LNCaP clone FGC (cell line): ENCODE measurements at regions not wholly inside any gene's neighbourhood (a gene's known extent, or its start where the extent isn't known, plus 50 kb on each side); places are given as distances from the start of the nearest gene placed in this dataset.

ENCODE experiments used
- DNase-seq: peaks from one replicate; pipeline ENCODE4 v3.0.0-alpha.2; 2011; ENCODE audit warnings: low read depth
- H3K4me3 ChIP-seq: 2 replicates; pipeline ENCODE4 v1.5.1; 2011; ENCODE audit warnings: mild to moderate bottlenecking, low read depth, low read length, control low read depth
- TF ChIP-seq, protein P1 (sequence below): IDR thresholded peaks from 2 replicates; pipeline ENCODE4 v1.5.1; 2012; ENCODE audit warnings: mild to moderate bottlenecking; ENCODE audit not compliant: control insufficient read depth, insufficient read depth; ENCODE audit errors: extremely low read depth

DNA sequence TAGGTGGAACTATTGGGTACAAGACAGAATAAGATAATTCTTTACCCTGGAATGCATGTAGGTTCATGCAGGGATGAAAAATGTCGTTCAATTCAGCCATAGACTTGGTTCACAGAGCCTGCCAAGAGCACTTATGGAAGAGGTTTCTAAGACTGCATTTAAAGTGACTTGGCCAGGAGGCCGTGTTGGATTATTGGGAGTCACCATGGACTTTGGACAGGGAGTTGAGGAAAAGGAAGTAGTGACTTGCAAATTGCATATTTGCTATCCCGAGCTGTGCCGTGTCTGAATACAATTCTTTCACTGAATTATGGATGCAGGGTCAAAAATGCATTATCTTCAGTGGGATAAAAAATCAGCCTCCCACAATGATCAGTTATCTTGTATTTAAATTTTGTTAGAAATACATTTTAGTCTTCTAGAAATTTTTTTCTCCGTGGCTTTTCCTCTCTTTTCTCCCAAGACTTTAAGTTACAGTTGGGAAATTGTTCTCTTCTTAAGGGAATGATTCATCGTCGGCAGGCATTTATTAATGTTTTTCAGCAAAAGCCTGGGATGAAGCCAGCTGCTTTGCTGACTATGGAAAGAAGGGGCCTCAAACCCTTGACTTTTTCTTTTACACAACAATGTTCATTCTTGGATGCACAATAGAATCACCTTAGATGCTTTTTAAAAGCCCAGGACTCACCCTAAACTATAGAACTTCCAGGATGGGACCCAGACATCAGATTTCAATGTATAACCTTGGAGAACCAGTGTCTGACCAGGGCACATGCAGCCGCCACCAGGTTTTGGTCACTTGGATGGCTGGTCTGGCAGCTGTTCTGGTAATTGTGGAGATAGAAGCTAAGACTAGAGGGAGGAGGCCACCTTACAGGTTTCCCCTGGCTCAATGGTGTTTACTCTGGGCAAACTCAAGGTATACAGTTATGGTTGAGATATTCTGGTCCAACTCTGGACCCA lies 70.8 kb downstream of the FAT3 start:
- H3K4me3 ChIP-seq, result no peak overlapping the region
- DNase-seq, result no peak
- TF ChIP-seq, protein P1, sequence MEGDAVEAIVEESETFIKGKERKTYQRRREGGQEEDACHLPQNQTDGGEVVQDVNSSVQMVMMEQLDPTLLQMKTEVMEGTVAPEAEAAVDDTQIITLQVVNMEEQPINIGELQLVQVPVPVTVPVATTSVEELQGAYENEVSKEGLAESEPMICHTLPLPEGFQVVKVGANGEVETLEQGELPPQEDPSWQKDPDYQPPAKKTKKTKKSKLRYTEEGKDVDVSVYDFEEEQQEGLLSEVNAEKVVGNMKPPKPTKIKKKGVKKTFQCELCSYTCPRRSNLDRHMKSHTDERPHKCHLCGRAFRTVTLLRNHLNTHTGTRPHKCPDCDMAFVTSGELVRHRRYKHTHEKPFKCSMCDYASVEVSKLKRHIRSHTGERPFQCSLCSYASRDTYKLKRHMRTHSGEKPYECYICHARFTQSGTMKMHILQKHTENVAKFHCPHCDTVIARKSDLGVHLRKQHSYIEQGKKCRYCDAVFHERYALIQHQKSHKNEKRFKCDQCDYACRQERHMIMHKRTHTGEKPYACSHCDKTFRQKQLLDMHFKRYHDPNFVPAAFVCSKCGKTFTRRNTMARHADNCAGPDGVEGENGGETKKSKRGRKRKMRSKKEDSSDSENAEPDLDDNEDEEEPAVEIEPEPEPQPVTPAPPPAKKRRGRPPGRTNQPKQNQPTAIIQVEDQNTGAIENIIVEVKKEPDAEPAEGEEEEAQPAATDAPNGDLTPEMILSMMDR, result no peak

DNA sequence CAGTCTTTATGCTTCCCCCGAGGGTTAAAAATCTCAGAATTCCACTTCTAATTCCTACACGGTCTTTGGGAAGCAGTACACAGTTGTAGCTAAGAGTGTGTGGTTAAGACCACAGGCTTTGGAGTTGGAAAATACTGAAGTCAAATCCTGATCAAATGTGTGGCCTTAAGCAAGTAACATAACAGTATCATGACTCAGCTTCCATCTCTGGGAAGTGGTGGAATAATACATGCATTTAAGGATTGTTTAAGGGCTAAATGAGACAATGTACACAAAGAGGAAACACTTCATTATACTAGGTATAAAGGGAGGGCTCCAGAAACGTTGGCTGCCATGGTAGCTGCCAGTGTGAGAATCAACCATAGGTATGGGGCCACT lies 71.5 kb downstream of the FAT3 start:
- H3K4me3 ChIP-seq, result no peak overlapping the region
- TF ChIP-seq, protein P1, result no peak
- DNase-seq, result no peak

DNA sequence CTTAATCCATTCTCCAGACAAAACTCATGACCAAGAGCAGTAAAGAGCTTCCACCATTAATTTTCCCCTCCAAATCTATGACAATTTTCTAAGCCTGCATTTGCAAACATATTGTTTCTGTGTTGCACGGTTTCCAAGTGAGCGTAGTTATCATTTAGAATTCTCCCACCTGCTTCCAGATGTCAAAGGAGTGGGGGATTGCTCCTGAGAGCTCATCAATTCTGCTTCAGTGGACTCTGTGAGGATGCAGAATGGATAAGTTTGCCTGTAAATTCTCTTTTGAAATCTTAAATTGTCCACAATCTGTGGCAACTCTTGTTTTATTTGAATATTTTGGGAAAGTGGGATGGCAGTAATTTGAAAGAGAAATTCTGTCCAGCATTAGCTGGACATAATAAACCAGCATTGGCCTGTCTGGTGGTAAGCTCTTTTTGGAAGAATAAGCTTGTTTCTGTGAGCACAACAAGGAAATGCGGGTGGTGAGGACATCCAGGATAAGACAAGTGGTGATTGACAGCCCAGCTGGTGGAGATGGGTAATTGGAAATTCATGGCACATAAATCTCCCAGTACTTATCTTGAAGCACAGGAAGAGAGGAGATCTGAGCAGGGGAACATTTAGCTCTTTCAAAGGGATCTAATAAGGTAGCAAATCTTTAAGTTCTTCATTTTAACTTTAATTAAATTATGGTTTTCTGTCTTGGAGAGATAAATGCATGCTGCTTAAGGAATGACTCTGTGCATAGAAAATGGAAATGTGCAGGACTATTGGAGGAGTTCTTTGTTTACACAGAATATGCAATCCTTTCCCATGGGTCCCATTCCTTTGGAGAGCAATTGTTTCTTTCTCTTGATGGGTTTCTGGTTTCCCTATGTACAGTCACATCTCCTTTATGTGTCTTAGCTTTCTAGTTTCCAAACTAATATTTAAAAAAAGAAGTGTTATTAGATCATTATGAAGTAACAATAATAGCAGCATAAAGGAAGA lies 73.2 kb downstream of the FAT3 start:
- no peak overlapping the region for H3K4me3 ChIP-seq
- TF ChIP-seq, protein P1, result no peak
- DNase-seq, result no peak

DNA sequence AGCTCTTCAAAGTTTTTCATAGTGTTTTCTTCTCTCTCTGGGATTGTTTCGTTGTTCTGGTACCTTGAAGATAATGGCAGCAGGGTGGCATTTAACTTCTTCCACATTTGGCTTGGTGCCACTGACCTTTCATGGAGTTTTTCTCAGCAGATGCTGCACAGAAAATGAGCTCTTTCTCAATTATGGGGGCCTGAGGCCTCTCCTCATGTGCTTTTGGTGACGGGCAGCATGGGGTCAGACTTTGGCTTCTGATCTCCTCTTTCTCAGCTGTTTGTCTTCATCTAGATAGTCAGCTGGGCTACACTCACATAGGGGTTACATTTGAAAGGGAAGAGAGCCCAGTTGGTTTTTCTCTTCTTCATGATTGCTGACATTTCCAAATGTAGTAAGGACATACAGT lies 76.3 kb downstream of the FAT3 start:
- TF ChIP-seq, protein P1, result no peak
- no peak for DNase-seq
- H3K4me3 ChIP-seq, result no peak overlapping the region

DNA sequence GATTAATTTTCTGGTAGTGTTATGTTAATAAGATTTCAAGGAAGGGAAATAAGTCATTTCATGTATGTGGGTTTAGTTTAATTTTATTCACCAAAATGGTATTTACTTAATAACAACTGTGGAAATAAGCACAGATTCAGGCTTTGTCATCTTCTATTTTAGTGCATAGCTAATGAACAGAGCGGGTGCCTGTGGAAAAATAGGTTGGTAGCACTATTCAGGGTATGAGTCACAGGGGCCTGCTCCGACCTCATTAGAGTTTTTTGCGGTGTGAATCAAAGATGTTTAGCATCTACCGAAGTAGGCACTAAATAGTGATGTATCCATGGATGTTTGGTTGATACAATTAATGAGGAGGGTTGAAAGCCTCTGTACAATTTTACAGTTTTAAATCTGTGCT lies 78.2 kb downstream of the FAT3 start:
- DNase-seq, result no peak
- H3K4me3 ChIP-seq, result no peak overlapping the region
- TF ChIP-seq, protein P1, result no peak

DNA sequence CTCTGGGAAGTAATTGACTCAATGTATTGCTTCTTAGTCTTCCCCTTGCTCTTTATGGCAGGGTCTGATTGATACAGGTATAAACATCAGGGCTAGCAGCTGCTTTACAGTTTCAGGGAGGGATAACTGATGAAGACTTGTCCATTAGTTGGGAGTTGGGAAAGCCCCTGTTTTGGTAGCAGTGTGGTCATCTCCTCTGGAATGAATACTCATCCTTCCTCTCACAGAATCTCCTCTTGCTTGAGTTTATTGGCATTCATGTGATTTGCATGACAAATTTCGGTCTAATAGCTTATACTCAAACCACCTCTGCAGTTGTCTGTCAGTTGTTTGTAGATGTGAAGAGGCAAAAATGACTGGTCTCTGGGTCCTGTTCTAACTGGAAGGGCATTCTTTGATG lies 79.7 kb downstream of the FAT3 start:
- DNase-seq, result no peak
- H3K4me3 ChIP-seq, result no peak overlapping the region
- TF ChIP-seq, protein P1, result no peak
